ENCODE measurements at regions not wholly inside any gene's neighbourhood (a gene's known extent, or its start where the extent isn't known, plus 50 kb on each side); places are given as distances from the start of the nearest gene placed in this dataset.

DNA sequence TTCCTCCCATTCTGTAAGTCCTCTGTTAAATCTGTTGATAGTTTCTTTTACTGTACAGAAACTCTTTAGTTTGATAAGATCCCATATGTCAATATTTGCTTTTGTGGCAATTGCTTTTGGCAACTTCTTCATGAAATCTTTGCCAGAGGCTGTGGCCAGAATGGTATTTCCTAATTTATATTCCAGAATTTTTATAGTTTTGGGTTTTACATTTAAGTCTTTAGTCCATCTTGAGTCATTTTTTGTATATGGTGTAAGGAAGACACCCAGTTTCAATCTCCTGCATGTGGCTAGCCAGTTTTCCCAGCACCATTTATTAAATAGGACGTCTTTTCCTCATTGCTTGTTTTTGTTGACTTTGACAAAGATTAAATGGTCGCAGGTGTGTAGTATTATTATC lies 372.4 kb upstream of the CADM2 start:
- H3K79me2 ChIP-seq (ENCODE audit: insufficient read depth) = no peaks in the 10 kb centered on the region
- H3K27ac ChIP-seq (ENCODE audit: low read depth in 2 of 2, low read length in 1 of 2) = no peak overlapping the region
- no peak for DNase-seq
- no peaks in the 10 kb centered on the region for H3K9me3 ChIP-seq
- H3K9ac ChIP-seq = no peak overlapping the region
- no peak overlapping the region for H3K4me2 ChIP-seq
- H3K4me3 ChIP-seq (ENCODE audit: low read depth in 2 of 2, low read length in 1 of 2) = no peak overlapping the region
- WGBS (ENCODE audit: low lambda C conversion rate) = 0% methylated on average over 2 of the region's 2 CpGs
- TF ChIP-seq JUND (IDR thresholded peaks at IDR 0.05) (no peak), NFIC (IDR thresholded peaks at IDR 0.05; ENCODE audit: borderline replicate concordance) (no peak)
- TF ChIP-seq, protein P1, sequence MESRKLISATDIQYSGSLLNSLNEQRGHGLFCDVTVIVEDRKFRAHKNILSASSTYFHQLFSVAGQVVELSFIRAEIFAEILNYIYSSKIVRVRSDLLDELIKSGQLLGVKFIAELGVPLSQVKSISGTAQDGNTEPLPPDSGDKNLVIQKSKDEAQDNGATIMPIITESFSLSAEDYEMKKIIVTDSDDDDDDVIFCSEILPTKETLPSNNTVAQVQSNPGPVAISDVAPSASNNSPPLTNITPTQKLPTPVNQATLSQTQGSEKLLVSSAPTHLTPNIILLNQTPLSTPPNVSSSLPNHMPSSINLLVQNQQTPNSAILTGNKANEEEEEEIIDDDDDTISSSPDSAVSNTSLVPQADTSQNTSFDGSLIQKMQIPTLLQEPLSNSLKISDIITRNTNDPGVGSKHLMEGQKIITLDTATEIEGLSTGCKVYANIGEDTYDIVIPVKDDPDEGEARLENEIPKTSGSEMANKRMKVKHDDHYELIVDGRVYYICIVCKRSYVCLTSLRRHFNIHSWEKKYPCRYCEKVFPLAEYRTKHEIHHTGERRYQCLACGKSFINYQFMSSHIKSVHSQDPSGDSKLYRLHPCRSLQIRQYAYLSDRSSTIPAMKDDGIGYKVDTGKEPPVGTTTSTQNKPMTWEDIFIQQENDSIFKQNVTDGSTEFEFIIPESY (IDR thresholded peaks at IDR 0.05; ENCODE audit: borderline replicate concordance, low read depth) = no peak
- H3F3A ChIP-seq (replicated peaks; ENCODE audit: insufficient read depth) = no peaks in the 10 kb centered on the region
- H2AFZ ChIP-seq (ENCODE audit: low read depth) = no peak overlapping the region
- H4K20me1 ChIP-seq (ENCODE audit: insufficient read depth) = no peaks in the 10 kb centered on the region
- H3K9me2 ChIP-seq = peaks cover 2% of the 10 kb centered on the region; the same call in 1 of the 2 replicates
- no peaks in the 10 kb centered on the region for H3K27me3 ChIP-seq (ENCODE audit: insufficient read depth)
- no peaks in the 10 kb centered on the region for H3K36me3 ChIP-seq (replicated peaks in 1 of 2; ENCODE audit: control insufficient read depth in 1 of 2, insufficient read depth in 2 of 2, low read length in 1 of 2)
- ChIA-PET POLR2A (no interaction called here), CTCF (no interaction called here)
- no peaks in the 10 kb centered on the region for H3K4me1 ChIP-seq (ENCODE audit: control insufficient read depth in 1 of 2, insufficient read depth in 2 of 2, low read depth in 1 of 2, low read length in 1 of 2)

DNA sequence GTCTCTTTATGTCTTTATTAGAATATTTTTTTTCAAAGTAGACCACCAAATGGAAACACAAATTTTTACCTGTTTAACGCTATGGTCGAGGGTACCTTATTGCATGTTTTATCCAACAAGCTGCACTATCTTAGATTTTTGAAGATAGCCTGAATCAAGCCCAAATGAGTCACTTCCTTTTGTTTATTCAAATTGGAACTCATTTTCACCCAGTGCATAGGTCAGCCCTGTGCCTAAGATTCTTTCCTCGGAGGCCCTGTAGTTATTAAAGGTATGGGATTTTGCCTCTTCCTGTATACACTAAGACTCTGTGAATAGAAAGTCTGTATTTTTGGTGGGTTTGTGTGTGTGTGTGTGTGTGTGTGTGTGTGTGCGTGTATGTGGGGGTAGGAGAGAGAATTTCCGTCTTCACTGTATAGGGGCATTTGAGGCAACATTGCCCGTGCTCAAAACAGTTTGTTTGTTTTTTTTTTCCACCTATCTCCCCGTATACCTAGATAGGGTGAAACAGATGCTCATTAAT lies 358.0 kb upstream of the CADM2 start:
- Histone ChIP-seq H3K9me2 (no peaks in the 10 kb centered on the region), H3F3A (replicated peaks; ENCODE audit: insufficient read depth) (no peaks in the 10 kb centered on the region), H3K4me1 (ENCODE audit: control insufficient read depth in 1 of 2, insufficient read depth in 2 of 2, low read depth in 1 of 2, low read length in 1 of 2) (no peaks in the 10 kb centered on the region), H3K9me3 (no peaks in the 10 kb centered on the region), H3K79me2 (ENCODE audit: insufficient read depth) (no peaks in the 10 kb centered on the region), H3K4me3 (ENCODE audit: low read depth in 2 of 2, low read length in 1 of 2) (no peak overlapping the region), H3K27ac (ENCODE audit: low read depth in 2 of 2, low read length in 1 of 2) (no peak overlapping the region), H4K20me1 (ENCODE audit: insufficient read depth) (no peaks in the 10 kb centered on the region), H3K27me3 (ENCODE audit: insufficient read depth) (no peaks in the 10 kb centered on the region), H3K9ac (no peak overlapping the region), H3K36me3 (replicated peaks in 1 of 2; ENCODE audit: control insufficient read depth in 1 of 2, insufficient read depth in 2 of 2, low read length in 1 of 2) (no peaks in the 10 kb centered on the region), H3K4me2 (no peak overlapping the region), H2AFZ (ENCODE audit: low read depth) (no peak overlapping the region)
- 3% methylated on average over 7 of the region's 7 CpGs for WGBS (ENCODE audit: low lambda C conversion rate)
- TF ChIP-seq RAD21 (IDR thresholded peaks at IDR 0.05; ENCODE audit: low read length) (no peak), ELF1 (IDR thresholded peaks at IDR 0.05) (no peak), GATA2 (CRISPR knock-in tag; IDR thresholded peaks at IDR 0.05) (no peak), TCF12 (IDR thresholded peaks at IDR 0.05) (no peak), FOSL2 (IDR thresholded peaks at IDR 0.05; ENCODE audit: borderline replicate concordance, low read depth) (no peak), YY1 (IDR thresholded peaks at IDR 0.05; ENCODE audit: low read depth) (no peak), FOXM1 (IDR thresholded peaks at IDR 0.05; ENCODE audit: low read depth) (no peak), MXI1 (IDR thresholded peaks at IDR 0.05; ENCODE audit: low read depth, low read length) (no peak)
- DNase-seq = no peak
- POLR2A ChIA-PET = no interaction called here
- CTCF ChIA-PET = no interaction called here

DNA sequence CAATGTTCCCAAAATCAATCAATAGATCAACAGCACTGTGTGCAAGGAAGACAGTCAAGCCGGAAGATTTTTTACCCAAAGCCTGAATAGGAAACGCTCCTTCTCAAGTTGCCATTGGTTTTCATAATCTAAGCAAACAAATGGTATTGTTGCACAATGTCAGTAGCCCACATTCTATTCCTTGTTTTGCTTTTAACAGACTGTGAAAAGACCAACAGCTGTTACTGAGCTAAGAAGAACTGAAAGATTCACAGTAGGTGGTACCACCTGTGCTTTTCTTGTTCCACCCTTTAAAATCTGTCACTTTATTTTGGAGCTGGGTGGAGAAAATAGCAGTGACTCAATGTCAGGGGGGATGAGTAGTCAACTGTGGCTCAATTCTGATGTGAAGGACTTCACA lies 357.5 kb upstream of the CADM2 start:
- H3K4me3 ChIP-seq (ENCODE audit: low read depth in 2 of 2, low read length in 1 of 2) = no peak overlapping the region
- H3K36me3 ChIP-seq (replicated peaks in 1 of 2; ENCODE audit: control insufficient read depth in 1 of 2, insufficient read depth in 2 of 2, low read length in 1 of 2) = no peaks in the 10 kb centered on the region
- no peak overlapping the region for H3K27ac ChIP-seq (ENCODE audit: low read depth in 2 of 2, low read length in 1 of 2)
- no peak overlapping the region for H2AFZ ChIP-seq (ENCODE audit: low read depth)
- H3K4me1 ChIP-seq (ENCODE audit: control insufficient read depth in 1 of 2, insufficient read depth in 2 of 2, low read depth in 1 of 2, low read length in 1 of 2) = no peaks in the 10 kb centered on the region
- ChIA-PET CTCF (no interaction called here), POLR2A (no interaction called here)
- no peaks in the 10 kb centered on the region for H3K9me3 ChIP-seq
- H3K9me2 ChIP-seq = no peaks in the 10 kb centered on the region
- H3K79me2 ChIP-seq (ENCODE audit: insufficient read depth) = no peaks in the 10 kb centered on the region
- H3K4me2 ChIP-seq = no peak overlapping the region
- H3K27me3 ChIP-seq (ENCODE audit: insufficient read depth) = no peaks in the 10 kb centered on the region
- 0% methylated on average over 2 of the region's 2 CpGs for whole genome bisulfite sequencing (ENCODE audit: low lambda C conversion rate)
- H4K20me1 ChIP-seq (ENCODE audit: insufficient read depth) = no peaks in the 10 kb centered on the region
- no peak for TF ChIP-seq JUND (IDR thresholded peaks at IDR 0.05)
- H3K9ac ChIP-seq = no peak overlapping the region
- no peaks in the 10 kb centered on the region for H3F3A ChIP-seq (replicated peaks; ENCODE audit: insufficient read depth)
- DNase-seq = no peak
